GM19397 (cell line): ENCODE measurements at regions not wholly inside any gene's neighbourhood (a gene's known extent, or its start where the extent isn't known, plus 50 kb on each side); places are given as distances from the start of the nearest gene placed in this dataset.
"Not testable (repeated sequence)": the region's sequence is repeated elsewhere in the genome, so short reads cannot be mapped to it uniquely, and the experiment has no call there.

Source experiments
- ATAC-seq: cut with Tn5 transposase; IDR thresholded peaks from one replicate; pipeline ENCODE4 v1.9.1; 2021; ENCODE audit warnings: mild to moderate bottlenecking, moderate library complexity; ENCODE audit not compliant: unreplicated experiment

DNA sequence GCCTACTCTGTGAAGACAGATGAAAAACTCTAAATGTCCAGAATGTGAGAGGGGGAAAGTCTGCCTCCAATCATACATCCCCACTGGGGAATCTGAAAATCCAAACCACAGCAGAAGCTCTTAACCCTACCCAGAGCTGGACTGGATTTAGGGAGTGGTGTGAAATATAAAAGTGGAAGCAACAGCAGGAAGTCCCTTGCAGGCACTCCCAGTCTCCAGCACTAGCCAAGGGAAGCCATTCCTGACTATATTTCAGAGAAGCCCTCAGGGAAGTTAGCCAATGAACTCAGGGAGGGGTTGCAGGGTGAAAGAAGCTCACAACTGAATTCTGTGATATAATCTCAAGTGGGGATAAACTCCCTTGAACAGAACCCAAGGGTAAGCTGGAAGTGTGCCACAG lies 51.5 kb downstream of the CRPPA start:
- no peak for ATAC-seq

DNA sequence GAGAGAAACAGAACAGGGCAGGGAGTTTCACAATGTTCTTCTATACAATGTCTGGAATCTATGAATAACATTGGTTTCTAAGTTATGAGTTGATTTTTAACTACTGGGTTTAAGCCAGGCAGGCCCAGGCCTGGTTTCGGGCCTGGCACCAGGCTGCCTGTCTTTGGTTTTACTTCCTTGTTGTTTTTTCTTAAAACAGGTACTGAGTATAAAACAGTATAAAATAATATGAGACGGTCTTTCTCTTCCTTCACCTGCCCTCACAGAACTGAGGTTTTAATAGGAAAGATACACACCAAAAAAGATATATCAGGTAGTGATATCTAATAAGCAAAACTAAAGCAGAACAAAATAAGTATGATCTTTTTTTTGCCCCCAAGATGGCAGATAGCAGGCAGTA lies 52.0 kb downstream of the CRPPA start:
- ATAC-seq: not testable (repeated sequence)

DNA sequence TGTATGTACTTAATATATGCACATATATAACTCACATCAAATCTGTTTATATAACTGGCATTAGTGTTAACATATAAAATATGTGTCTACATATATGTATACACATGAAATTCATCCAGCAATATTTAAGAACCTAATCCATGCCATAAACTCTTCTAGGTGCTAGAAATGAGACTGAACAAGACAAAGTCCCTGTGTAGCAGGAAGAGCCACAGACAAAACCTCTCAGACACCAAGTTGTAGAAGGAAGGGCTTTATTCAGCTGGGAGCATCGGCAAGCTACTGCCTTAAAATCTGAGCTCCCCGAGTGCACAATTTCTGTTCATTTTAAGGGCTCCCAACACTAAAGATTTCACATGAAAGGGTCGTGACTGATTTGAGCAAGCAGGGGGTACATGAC lies 52.5 kb downstream of the CRPPA start:
- no peak for ATAC-seq

DNA sequence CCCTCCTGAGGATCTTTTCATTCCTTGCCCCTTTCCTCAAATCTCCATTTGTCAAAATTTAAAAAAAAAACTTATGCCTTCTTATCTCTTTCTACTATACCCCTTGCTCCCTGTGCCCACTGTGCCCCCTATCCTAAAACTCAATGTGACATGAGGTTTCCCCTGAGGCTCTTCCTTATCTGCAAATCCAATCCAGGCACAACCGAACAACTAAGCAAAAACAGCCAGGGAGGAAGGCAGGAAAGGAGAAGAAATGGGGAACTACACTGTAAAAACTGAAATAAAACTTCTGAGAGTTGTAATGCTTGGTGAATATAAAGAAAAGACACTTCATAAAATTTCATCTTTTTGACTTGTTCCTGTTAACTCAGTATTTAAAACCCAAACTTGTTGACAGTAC lies 54.2 kb downstream of the CRPPA start:
- no peak for ATAC-seq

DNA sequence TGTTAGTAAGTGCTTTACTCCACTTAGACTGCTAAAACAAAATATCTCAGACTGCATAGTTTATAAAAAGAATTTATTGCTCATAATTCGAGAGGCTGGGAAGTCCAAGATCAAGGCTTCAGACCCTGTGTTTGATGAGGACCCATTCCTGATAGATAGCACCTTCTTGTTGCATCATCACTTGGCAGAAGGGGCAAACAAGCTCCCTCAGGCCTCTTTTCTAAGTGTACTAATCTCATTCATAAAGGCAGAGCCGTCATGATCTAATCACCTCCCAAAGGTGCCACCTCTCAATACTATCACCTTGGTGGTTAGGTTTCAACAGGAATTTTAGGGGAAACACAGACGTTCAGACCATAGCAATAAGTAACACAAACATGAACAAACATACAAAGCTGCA lies 55.4 kb downstream of the CRPPA start:
- no peak for ATAC-seq

DNA sequence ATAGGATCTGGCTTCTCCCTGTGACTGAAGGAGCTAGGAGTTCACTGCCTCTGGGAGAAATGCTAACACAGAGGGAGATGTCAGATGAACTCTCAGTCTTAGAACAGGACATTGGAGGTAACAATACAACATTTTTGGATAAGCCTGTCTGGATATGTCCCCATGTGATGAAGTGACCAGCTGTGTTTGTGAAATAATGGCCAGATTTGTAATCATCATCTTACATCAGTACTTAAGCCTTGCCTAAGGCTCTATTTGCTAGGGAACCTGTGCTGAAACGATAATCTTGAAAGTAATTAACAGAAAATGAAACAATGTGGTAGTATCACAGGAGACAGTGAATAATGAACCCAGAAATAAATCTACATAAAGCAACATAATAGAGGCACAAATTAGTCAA lies 56.2 kb downstream of the CRPPA start:
- peak; percentile 41 for ATAC-seq

DNA sequence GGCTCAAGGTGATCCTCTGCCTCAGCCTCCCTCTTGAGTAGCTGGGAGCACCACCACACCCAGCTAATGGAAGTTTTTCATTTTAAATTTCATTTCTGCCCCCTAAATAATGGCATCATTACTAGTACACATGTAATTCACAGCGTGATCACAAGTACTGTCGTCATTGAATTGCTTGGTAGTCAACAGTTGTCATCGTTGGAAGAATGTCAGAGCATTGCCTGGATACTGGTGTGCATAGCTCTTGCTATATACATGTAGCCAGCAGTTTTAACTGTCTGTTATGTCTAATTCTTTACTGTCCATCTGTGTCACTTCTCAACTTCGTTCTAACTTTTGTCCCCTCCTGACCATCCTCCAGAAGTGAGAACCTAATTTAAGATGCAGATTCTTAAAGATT lies 62.1 kb downstream of the CRPPA start:
- ATAC-seq: no peak

DNA sequence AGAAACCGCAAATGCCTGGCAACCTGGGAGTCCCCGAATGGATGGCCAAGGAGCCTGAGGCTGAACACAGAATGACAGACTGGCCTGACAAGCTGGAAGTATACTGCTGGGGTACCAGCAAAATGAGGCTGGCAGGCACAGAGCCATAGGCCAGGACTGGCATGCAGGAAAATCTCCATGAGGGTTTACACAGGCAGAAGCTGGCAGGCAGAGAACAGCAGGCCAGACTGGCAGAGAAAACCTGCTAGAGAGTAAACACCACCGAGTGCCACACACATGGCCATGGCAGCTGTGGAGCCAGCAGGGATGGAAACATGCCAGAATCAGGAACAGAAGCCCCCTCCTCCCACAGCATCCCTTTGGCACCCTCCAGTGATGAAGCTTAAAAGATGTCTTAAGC lies 63.4 kb downstream of the CRPPA start:
- no peak for ATAC-seq

DNA sequence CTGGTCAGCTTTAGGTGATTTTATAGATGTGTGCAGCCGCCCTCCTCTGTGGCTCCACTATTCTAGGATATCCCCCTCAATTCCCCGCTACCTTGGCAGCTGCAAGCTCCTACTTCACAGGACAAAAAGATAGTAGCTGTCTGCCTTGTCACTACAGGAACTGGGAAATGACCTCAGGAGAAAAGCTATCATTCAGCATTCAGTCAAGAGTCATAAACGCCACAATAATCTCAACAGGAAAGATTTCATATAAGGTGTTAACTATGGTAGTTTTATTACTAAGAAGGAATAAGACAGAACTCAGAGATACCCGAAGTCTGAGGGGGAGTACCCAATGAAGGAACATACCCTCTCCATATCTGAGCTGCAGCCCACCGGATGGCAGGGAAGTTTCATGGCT lies 63.9 kb downstream of the CRPPA start:
- ATAC-seq: no peak

DNA sequence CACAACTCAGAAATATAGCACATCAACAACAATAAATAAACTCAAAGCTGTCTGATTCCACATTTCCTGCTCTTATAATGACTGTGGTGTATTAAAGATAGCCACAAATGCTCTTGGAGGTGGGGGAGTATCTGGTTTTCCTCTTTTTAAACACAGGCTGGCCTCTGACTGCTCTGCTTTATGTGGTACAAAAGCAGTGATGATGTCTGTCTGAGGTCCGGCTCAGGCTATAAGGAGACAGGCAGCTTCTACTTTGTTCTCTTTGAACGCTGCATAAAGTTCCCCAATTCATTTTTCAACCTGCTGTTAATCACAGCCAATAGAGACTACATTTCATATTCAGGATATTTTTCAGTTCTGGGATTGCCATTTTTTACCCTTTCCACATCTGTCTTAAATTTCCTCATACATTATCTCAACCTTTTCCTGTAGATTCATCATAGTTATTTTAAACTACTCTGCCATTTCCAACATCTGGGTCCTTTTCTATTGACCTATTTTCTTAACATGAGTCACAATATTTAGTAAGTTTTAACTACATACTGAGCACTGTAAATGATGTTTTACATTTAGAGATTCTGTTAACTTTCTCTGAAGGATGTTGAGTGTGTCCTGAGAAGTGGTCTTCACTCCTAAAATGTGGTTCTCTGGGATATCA lies 64.9 kb downstream of the CRPPA start:
- ATAC-seq: no peak

DNA sequence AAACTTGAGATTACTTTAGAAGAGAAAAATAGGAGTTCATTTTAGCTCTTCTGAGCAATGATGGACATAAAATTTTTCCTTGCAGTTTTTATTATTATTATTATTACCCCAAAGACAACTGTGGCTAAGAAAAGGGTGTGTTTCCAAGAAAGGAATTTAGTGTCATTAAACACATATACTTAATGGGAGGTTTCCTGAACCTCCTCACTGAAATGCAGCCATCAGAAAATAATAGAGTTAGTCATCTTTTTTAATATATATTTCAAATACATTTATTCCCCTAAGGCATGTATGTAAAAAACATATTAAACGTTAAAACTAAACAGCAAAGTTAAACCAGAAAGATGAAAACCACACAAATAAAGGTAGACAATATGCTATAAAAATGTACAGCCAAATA lies 66.8 kb downstream of the CRPPA start:
- no peak for ATAC-seq

DNA sequence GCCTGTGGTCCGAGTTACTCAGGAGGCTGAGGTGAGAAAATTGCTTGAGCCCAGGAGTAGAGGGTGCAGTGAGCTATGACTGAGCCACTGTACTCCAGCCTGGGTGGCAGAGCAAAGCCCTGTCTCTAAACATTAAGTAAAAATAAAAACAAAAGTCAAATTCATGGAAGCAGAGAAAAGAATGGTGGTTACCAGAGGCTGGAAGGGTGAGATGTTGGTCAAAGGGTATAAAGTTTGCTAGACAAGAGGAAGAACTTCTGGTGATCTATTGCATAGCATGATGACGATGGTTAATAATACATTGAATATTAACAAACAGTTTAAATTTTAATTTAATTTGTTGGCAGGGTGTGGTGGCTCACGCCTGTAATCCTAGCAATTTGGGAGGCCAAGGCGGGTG lies 68.1 kb downstream of the CRPPA start:
- no peak for ATAC-seq

DNA sequence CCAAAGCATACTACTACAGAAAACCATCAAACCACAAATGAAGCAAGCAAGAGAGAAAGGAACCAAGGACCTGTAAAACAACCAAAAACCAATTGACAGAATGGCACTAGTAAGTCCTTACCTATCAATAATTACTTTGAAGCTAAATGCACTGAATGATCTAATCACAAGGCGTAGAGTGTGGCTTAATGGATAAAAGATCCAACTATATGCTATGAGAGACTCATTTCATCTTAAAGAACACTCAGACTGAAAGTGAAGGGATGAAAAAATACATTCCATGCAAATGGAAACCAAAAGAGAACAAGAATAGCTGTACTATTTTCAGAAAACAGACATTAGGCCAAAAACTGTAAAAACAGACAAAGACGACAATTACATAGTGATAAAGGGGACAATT lies 70.7 kb downstream of the CRPPA start:
- peak; percentile 67 for ATAC-seq

DNA sequence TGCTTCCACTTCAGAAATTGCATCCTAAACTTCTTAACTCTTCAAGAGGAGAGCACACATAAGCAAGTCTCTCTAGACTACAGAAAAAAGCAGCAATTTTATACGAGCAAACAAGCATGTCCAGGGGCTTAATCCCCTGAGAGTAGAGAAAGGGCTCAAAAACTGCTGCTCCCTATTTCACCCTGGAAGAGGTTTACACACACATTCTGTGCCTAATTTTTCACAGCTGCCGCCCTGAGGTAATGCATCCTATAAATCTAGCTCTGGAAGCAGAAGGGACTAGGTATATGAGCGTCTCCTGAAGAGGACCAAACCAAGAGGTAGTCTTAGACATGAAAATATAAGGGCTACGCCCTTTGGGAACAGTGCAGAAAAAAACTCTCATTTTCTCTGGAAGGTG lies 73.1 kb downstream of the CRPPA start:
- ATAC-seq: no peak

DNA sequence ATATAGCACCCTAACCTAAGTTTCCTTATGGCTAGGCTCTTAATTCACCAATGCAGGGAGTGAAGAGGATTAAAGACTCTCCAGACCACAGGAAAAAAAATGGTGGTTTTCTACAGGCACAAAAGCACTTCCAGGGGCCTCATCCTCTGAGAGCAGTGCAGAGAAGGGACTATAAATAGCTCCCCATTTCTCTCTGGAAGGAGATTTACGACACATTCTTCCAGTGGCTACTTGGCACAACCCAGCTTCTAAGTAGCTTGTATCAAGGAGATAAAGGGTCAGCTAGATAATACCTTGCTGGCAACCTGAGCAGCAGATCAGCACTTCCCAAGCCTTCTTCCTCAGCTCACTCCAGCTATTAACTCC lies 73.5 kb downstream of the CRPPA start:
- no peak for ATAC-seq

DNA sequence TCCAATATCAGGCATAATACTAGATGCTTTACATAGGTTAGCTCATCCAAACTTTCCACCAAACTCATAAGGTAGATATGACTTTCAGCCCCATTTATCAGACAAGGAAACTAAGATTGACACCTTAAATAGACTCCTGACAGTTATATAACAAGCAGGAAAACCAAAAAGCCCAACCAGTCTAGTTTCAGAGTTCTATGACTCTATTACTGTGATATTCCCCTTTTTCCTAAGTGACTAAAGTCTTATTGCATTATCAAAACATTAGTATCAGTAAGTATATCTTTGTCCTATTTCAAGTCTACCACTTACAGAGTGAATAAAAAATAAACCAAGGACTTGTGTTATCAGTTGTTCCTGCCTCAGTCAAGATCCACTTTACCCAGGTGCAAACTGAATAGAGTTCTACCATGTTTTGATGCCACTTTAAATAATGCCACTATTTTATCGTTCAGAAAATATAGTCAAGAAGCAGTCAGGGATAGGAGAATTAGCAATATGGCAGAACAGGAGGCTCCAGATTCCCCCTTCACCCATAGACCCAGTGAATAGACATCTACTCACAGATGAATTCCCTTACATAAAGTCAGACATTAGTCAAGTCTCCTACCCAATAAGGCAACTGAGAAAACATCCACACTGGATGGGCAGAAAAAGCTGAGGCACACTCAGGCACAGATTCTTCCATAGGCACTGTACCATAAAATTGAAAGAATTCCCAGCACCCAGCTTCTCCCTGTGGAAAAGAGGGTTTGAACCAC lies 74.1 kb downstream of the CRPPA start:
- no peak for ATAC-seq

DNA sequence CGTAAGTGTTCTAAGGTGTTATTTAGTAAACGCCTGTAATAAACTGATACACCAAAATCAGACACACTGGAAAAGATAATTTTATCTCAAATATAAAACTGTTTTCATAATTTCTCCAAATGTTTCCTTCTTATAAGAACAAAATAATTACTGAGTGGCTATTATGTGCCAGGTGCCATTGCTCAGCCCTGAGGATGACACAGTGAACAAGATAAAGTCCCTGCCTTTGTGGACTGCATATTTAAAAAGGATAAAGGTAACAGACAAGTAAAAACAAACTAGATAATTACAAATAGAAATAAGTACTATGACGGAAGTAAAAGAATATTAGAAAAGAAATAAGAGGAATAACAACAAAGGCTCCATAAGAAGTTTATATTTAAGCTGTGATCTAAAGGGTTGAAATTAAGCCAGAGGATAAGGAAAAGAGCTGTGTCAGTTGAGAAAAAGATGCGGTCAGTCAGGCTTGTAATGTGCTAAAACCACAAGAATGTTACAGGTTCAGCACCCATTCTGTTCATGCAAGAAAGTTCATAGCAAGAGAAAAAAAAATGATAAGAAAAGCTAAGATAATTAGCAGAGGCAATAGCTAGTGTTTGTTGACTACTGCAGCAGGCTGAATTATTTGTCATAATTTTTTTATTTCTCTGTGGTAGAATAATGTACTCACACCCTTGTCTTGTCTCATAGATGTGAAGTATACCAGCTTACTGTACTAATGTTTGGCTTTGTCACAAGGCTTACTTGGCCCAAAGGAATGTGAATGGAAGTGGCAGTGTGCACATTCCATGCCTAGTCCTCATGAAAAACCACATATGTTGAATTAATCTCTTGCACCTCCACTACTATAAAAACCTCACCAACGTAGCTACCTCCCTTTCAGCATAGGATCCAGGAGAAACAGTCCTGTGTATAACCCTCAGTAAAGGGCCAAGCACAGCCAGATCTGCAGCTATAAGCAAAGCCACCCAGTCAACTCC lies 75.1 kb downstream of the CRPPA start:
- peak; percentile 56 for ATAC-seq

DNA sequence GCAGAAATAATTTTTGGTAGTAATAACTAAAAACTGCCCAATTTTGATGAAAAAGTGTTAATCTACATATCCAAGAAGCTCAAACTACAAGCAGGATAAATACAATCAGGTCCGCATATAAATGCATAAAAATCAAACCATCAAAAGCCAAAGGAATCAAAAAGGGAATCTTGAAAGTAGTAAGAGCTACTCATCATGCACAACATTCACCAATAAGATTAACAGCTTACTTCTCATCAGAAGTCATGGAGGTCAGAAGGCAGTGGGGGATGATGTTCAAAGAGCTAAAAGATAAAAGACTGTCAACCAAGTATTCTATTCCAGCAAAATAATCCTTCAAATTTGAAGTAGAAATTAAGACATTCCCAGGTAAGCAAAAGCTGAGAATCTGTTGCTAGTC lies 76.4 kb downstream of the CRPPA start:
- ATAC-seq: no peak

DNA sequence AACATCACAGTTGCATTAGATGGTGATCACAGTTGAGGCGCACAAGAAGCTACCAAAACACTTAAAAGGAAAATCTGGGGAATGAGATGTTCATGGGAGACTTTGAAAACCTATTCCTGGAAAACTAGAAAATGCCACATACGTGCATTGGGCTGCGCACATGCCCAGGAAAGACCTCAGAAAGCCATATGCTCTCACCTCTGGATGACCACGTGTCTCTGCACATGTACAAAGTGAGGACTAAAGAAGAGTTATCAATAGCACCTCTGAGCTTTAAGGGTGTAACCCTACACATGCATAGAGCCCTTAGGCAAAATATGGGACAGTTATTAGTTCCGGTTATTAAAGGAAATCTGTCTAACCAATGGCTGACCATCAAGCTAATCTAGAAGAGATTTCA lies 77.7 kb downstream of the CRPPA start:
- no peak for ATAC-seq

DNA sequence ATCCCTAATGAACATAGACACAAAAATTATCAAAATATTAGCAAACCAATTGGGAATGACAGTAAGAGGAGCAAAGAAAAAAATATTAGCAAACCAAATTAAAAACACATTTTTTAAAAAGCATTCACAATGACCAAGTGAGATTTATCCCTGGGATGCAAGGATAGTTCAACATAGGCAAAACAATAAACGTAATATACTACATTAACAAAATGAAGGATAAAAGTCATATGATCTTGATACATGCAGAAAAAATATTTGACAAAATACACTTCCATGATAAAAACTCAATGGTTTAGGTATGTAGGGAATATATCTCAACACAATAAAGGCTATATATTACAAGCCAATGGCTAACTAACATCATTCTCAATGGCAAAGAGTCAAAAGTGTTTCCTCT lies 83.3 kb downstream of the CRPPA start:
- no peak for ATAC-seq

DNA sequence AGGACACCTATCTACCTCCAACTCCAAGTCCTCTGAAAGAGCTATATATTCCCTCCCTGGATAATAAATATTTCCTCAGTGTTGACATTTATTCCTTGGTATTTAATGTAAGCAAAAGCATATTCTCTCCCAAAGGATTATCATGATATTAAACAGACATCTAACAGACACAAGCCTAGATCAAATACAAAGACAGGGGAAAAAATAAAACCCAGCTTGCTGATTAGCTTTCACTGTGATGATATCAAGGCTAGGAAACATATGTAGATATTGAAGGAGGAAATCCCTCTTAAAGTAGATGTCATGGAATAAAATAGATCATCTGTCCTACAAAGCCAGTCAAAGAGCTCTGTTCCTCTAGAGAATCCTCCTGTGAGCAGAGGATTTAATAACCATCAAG lies 95.2 kb downstream of the CRPPA start:
- ATAC-seq: no peak

DNA sequence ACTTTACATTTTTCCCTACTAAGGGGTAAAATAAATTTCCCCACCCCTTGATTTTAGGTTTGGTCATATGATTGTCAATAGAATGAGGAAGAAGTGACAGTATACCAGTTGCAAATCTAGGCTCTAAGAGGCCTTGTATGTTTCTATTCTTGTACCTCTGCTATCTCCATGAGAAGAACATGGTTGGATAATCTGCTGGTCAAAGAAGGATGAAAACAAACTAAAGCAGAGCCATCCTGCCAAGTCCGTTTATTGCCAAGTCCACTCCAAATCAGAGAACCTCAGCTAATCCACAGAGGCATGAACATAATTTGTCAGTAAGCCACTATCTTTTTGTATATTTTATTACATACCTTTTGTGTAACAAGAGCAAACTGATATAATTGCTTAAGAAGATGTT lies 98.0 kb downstream of the CRPPA start:
- no peak for ATAC-seq
